ENCODE measurements at regions not wholly inside any gene's neighbourhood (a gene's known extent, or its start where the extent isn't known, plus 50 kb on each side); places are given as distances from the start of the nearest gene placed in this dataset.
A peak's percentile ranks its signal among the peaks of the same experiment; 100 is the strongest.

DNA sequence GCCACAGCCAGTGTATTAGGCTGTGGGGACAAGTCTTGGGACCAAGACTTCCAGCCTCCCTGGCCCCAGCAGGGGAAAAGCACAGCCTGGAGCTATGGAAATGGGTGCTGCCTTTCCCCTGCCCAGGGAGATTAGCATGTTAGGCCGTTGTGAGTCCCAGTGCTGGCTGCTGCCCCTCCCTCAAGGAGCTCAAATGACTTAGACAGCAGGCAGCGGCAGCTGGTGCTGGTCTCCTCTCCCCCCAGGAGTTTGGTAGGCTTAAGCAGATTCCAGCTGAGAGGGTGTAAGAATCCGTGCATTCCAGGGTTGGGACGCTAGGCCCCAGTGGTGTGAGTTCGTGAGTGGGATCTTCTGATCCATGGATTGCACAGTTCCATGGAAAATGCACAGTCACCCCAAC is 301.5 kb upstream of the PHF14 start:
- H3K36me3 ChIP-seq, result no peaks in the 10 kb centered on the region
- H3K27ac ChIP-seq, result no peak overlapping the region
- H3K4me1 ChIP-seq, result no peaks in the 10 kb centered on the region
- no peak for TF ChIP-seq Cebpa-rat (IDR thresholded peaks at IDR 0.05)
- H3K27me3 ChIP-seq, result no peaks in the 10 kb centered on the region
- no peaks in the 10 kb centered on the region for H4K20me1 ChIP-seq
- H3K9me3 ChIP-seq, result no peaks in the 10 kb centered on the region
- no peak overlapping the region for H3K9ac ChIP-seq
- no peak overlapping the region for H3K4me3 ChIP-seq
- H3K4me2 ChIP-seq, result no peak overlapping the region

DNA sequence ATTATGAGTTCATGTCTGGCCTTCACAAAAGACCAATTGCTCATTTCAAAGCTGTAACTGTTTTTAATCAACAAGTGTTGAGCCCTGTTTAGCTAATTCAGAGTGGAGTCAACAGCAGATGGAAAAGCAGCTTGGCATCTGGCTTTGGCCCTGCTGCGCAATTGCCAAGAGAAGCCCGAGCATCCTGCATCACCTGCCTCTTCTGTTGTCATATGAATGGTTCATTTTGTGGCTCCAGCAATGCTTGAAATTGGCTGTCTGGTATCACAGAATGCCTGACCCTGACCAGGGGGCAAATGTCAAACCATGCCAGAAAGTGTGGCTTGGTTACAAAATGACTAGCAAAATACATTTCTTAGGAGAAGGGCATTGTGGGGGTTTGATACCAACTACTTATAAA is 296.5 kb upstream of the PHF14 start:
- no peaks in the 10 kb centered on the region for H3K27me3 ChIP-seq
- no peaks in the 10 kb centered on the region for H4K20me1 ChIP-seq
- H3K27ac ChIP-seq, result no peak overlapping the region
- H3K4me1 ChIP-seq, result no peaks in the 10 kb centered on the region
- H3K9ac ChIP-seq, result no peak overlapping the region
- no peak for TF ChIP-seq Cebpa-rat (IDR thresholded peaks at IDR 0.05)
- H3K4me2 ChIP-seq, result no peak overlapping the region
- H3K36me3 ChIP-seq, result no peaks in the 10 kb centered on the region
- no peak overlapping the region for H3K4me3 ChIP-seq
- H3K9me3 ChIP-seq, result no peaks in the 10 kb centered on the region

DNA sequence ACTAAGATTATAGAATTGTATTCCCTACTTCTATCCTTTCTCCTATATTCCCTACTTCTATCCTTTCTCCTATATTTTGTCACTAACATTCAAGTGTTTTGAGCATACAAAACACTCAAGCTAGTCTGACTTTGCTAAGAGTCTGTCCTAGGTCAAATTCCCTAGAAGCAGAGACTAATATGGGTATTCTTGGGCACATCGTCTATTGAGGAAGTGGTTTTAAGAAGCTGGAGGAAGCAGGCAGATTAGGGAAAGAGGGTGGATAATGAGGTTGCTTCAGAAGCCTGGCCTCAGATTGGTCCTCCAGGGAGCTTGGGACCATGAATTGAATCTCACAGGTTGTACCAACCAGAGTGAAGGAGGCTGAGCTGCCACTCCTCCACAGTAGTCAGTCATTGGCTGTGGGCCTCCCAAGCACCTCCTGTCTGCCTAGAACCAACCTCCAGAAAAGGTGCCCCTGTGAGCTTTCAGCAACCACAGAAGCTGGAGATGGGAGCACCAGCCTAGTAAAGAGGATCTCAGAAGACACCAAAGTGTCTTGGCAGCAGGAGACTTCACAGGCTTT is 295.9 kb upstream of the PHF14 start:
- Histone ChIP-seq H3K4me3 (no peak overlapping the region), H3K4me1 (no peaks in the 10 kb centered on the region), H3K27me3 (no peaks in the 10 kb centered on the region), H3K9me3 (no peaks in the 10 kb centered on the region), H3K9ac (no peak overlapping the region), H3K36me3 (no peaks in the 10 kb centered on the region), H3K27ac (no peak overlapping the region), H3K4me2 (no peak overlapping the region), H4K20me1 (no peaks in the 10 kb centered on the region)
- no peak for TF ChIP-seq Cebpa-rat (IDR thresholded peaks at IDR 0.05)

DNA sequence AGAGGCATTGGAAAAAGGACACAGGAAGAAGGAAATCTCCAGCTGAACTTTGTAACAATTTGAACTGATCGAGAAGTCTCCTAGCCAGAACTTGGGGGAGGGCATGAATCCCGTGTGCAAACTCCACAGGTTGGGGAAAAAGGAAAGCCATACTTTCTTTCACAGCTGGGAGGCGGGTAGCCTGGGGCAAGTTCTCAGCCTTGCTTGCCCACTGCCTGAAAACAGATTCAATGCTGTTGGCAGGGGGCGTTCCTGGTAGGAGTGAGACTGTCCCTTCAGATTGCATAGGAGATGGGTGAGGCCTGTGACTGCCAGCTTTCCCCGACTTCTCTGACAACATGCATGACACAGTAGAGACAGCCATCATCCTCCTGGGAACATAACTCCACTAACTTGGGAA is 289.1 kb upstream of the PHF14 start:
- TF ChIP-seq Cebpa-rat (IDR thresholded peaks at IDR 0.05), result no peak
- Histone ChIP-seq H3K4me3 (no peak overlapping the region), H3K36me3 (no peaks in the 10 kb centered on the region), H3K4me2 (no peak overlapping the region), H3K27me3 (no peaks in the 10 kb centered on the region), H3K27ac (no peak overlapping the region), H3K9ac (no peak overlapping the region), H4K20me1 (no peaks in the 10 kb centered on the region), H3K4me1 (no peaks in the 10 kb centered on the region), H3K9me3 (no peaks in the 10 kb centered on the region)

DNA sequence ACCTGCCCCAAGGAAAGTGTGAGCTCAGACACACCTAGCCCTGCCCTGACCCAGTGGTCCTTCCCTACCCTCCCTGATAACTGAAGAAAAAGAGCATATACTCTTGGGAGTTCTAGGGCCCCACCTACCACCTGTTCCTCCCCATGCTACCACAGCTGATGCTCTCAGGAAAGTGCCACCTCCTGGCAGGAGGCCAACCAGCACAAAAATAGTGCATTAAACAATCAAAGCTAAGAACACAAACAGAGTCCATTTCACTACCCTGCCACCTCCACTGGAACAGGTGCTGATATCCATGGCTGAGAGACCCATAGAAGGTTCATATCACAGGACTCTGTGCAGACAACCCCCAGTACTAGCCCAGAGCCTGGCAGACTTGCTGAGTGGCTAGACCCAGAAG is 288.6 kb upstream of the PHF14 start:
- H3K9me3 ChIP-seq, result no peaks in the 10 kb centered on the region
- no peak for TF ChIP-seq Cebpa-rat (IDR thresholded peaks at IDR 0.05)
- H3K27me3 ChIP-seq, result no peaks in the 10 kb centered on the region
- no peak overlapping the region for H3K9ac ChIP-seq
- H3K27ac ChIP-seq, result no peak overlapping the region
- H3K4me1 ChIP-seq, result no peaks in the 10 kb centered on the region
- no peak overlapping the region for H3K4me2 ChIP-seq
- no peak overlapping the region for H3K4me3 ChIP-seq
- H3K36me3 ChIP-seq, result no peaks in the 10 kb centered on the region
- H4K20me1 ChIP-seq, result no peaks in the 10 kb centered on the region

DNA sequence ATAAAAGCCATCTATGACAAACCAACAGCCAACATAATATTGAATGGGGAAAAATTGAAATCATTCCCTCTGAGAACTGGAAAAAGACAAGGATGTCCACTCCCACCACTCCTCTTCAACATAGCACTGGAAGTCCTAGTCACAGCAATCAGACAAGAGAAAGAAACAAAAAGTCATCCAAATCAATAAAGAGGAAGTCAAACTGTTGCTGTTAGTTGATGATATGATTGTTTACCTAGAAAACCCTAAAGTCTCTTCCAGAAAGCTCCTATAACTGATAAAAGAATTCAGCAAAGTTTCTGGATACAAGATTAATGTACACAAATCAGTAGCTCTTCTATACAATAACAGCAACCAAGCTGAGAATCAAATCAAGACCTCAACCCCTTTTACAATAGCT is 285.1 kb upstream of the PHF14 start:
- TF ChIP-seq Cebpa-rat (IDR thresholded peaks at IDR 0.05), result no peak
- Histone ChIP-seq H3K9me3 (no peaks in the 10 kb centered on the region), H3K4me1 (no peaks in the 10 kb centered on the region), H3K36me3 (no peaks in the 10 kb centered on the region), H3K27me3 (no peaks in the 10 kb centered on the region), H3K4me3 (no peak overlapping the region), H4K20me1 (no peaks in the 10 kb centered on the region), H3K9ac (no peak overlapping the region), H3K27ac (no peak overlapping the region), H3K4me2 (no peak overlapping the region)

DNA sequence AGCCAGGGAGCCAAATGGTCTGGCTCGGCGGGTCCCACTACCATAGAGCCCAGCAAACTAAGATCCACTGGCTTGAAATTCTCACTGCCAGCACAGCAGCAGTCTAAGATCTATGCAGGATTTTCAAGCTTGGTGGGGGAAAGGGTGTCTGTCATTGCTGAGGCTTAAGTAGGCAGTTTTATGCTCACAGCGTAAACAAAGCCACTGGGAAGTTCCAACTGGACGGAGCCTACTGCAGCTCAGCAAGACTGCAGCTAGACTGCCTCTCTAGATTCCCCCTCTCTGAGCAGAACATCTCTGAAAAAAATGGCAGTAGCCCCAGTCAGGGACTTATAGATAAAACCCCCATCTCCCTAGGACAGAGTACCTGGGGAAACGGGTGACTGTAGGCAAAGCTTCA is 277.6 kb upstream of the PHF14 start:
- H3K9ac ChIP-seq, result no peak overlapping the region
- H3K4me2 ChIP-seq, result no peak overlapping the region
- no peaks in the 10 kb centered on the region for H3K36me3 ChIP-seq
- no peak for TF ChIP-seq Cebpa-rat (IDR thresholded peaks at IDR 0.05)
- H3K27me3 ChIP-seq, result no peaks in the 10 kb centered on the region
- peaks cover 6% of the 10 kb centered on the region for H3K9me3 ChIP-seq
- H3K4me1 ChIP-seq, result no peaks in the 10 kb centered on the region
- no peak overlapping the region for H3K27ac ChIP-seq
- no peaks in the 10 kb centered on the region for H4K20me1 ChIP-seq
- no peak overlapping the region for H3K4me3 ChIP-seq

DNA sequence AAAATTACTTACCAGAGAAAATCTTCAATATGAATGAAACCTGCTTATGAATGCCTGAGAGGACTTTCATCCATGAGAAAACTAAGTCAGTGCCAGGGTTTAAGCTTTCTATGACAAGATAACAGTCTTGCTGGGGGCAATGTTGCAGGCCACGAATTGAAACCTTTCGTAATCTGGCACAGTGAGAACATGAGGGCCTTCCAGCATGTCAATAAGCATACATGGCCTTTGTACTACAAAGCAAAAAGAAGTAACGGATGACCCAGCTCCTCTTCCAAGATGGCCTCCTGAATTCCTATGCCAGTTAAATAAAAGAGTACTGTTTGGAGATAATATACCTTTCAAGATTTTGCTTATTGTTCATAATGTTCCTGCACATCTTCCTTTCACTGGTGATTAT is 270.6 kb upstream of the PHF14 start:
- Histone ChIP-seq H3K27me3 (no peaks in the 10 kb centered on the region), H3K9ac (no peak overlapping the region), H3K36me3 (no peaks in the 10 kb centered on the region), H3K4me2 (no peak overlapping the region), H3K9me3 (peaks cover 6% of the 10 kb centered on the region), H3K4me3 (no peak overlapping the region), H3K4me1 (peaks cover 15% of the 10 kb centered on the region), H3K27ac (no peak overlapping the region), H4K20me1 (no peaks in the 10 kb centered on the region)
- no peak for TF ChIP-seq Cebpa-rat (IDR thresholded peaks at IDR 0.05)

DNA sequence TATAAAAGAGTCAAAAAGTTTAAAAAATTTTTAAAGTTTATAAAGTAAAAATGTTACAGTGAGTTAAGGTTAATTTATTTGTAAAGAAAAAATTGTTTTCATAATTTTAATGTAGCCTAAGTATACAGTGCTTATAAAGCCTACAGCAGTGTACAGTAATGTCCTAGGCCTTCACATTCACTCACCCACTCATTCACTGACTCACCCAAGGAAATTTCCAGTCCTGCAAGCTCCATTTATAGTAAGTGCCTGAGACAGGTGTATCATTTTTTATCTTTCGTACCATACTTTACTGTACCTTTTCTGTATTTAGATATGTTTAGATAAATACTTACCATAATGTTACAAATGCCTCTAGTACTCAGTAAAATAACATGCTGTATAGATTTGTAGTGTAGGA is 269.7 kb upstream of the PHF14 start:
- Histone ChIP-seq H3K4me2 (no peak overlapping the region), H3K4me3 (no peak overlapping the region), H3K4me1 (peaks cover 15% of the 10 kb centered on the region), H3K27me3 (no peaks in the 10 kb centered on the region), H3K27ac (no peak overlapping the region), H3K9ac (no peak overlapping the region), H3K9me3 (peaks cover 6% of the 10 kb centered on the region), H4K20me1 (no peaks in the 10 kb centered on the region), H3K36me3 (no peaks in the 10 kb centered on the region)
- no peak for TF ChIP-seq Cebpa-rat (IDR thresholded peaks at IDR 0.05)

DNA sequence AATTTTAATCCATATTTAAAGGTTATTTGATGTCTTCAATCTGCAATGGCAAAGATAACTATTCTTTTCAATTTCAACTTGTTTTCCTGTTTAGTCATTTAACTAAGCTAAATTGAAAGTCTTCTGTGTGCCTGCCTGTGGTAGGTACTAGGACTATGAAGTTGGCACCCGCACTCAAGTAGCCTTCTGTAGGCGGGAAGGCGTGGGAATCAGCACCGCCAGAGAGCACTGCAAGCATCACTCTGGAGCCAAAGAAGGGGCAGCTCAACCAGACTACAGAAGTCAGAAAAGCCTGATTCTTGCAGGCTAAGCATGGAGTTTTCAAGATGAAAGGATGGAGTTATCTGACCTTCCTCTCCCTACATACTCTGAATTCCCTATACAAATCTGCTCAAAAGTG is 269.0 kb upstream of the PHF14 start:
- H3K4me2 ChIP-seq, result no peak overlapping the region
- no peak for TF ChIP-seq Cebpa-rat (IDR thresholded peaks at IDR 0.05)
- no peak overlapping the region for H3K9ac ChIP-seq

DNA sequence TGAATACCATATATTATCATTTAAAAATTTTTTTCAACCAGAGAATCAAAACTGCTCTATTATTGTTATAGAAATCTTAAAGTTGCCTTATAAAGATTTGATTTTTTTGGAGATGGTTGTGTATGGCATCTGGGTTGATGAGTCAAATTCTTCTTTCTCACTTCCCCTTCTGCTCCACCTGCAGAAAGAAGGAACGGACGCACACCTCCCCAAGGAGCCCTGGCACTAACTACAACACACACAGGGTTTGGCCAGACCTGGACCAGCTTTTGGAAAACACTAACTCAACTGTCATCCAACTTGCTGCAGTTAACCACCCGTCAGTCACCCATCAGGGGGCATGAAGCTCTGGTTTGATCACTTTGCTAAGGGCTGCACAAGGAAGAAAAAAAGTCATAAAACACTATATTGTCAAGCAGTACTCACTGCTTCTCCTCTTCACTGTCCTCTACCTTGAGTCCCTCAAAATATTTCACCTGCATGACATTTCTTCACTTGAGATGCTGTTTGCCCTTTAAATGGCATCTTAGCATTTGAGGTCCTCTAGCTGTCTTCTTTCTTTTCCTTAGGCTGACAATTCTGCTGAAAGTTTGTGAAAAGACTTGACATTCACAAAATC is 266.7 kb upstream of the PHF14 start:
- H3K9me3 ChIP-seq, result no peaks in the 10 kb centered on the region
- H3K27me3 ChIP-seq, result no peaks in the 10 kb centered on the region
- no peak for TF ChIP-seq Cebpa-rat (IDR thresholded peaks at IDR 0.05)
- H3K36me3 ChIP-seq, result no peaks in the 10 kb centered on the region
- H4K20me1 ChIP-seq, result no peaks in the 10 kb centered on the region
- H3K4me3 ChIP-seq, result no peak overlapping the region
- H3K27ac ChIP-seq, result no peak overlapping the region
- H3K4me1 ChIP-seq, result peaks cover 15% of the 10 kb centered on the region
- no peak overlapping the region for H3K9ac ChIP-seq
- H3K4me2 ChIP-seq, result peak overlapping the region; percentile 51

More for the DNA sequence above, 269.0 kb upstream of the PHF14 start:
- Histone ChIP-seq H3K9me3 (peaks cover 6% of the 10 kb centered on the region), H3K27ac (no peak overlapping the region), H4K20me1 (no peaks in the 10 kb centered on the region), H3K4me1 (peaks cover 15% of the 10 kb centered on the region), H3K27me3 (no peaks in the 10 kb centered on the region), H3K4me3 (no peak overlapping the region), H3K36me3 (no peaks in the 10 kb centered on the region)

Data from BLaER1 (cell line).